ENCODE measurements at regions not wholly inside any gene's neighbourhood (a gene's known extent, or its start where the extent isn't known, plus 50 kb on each side); places are given as distances from the start of the nearest gene placed in this dataset.

DNA sequence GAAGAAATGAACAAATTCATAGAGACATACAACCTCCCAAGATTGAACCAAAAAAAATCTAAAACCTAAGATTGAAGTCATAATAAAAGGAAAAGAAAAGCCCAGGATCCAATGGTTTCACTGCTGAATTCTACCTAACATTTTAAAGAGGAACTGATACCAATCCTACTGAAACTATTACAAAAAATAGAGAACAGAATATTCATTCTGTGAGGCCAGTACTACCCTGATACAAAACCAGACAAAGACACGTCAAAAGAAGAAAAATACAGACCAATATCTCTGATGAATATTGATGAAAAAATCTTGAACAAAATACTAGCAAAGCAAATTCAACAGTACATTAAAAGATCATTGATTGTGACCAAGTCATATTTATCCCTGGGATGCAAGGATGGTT, 128.5 kb upstream of the STEAP1 start:
- TF ChIP-seq, protein P1, sequence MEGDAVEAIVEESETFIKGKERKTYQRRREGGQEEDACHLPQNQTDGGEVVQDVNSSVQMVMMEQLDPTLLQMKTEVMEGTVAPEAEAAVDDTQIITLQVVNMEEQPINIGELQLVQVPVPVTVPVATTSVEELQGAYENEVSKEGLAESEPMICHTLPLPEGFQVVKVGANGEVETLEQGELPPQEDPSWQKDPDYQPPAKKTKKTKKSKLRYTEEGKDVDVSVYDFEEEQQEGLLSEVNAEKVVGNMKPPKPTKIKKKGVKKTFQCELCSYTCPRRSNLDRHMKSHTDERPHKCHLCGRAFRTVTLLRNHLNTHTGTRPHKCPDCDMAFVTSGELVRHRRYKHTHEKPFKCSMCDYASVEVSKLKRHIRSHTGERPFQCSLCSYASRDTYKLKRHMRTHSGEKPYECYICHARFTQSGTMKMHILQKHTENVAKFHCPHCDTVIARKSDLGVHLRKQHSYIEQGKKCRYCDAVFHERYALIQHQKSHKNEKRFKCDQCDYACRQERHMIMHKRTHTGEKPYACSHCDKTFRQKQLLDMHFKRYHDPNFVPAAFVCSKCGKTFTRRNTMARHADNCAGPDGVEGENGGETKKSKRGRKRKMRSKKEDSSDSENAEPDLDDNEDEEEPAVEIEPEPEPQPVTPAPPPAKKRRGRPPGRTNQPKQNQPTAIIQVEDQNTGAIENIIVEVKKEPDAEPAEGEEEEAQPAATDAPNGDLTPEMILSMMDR (IDR thresholded peaks at IDR 0.05): no peak
- TF ChIP-seq POLR2A (IDR thresholded peaks at IDR 0.05; ENCODE audit: low read depth) (no peak), EP300 (IDR thresholded peaks at IDR 0.05) (no peak)

Data from esophagus muscularis mucosa (tissue), 4 donors.